Endothelial cell of umbilical vein (primary cell): ENCODE measurements at regions not wholly inside any gene's neighbourhood (a gene's known extent, or its start where the extent isn't known, plus 50 kb on each side); places are given as distances from the start of the nearest gene placed in this dataset.

ENCODE experiments used
- BruUV-seq: library from RNA; stranded (reverse); fragments of 400-500 nt; replicated peaks from 2 replicates; lab custom pipeline; 2021; lab: Mats Ljungman, UMichigan
- CTCF ChIA-PET: fragments of 300-600, 350-600 bp; sonication (Branson Sonifier 250); formaldehyde crosslinking; loops from one replicate; lab custom pipeline; 2021; ENCODE audit warnings: antibody characterized with exemption, inconsistent platforms; lab: Charles Lee
- POLR2A ChIA-PET: fragments of 300-600, 350-600 bp; sonication (Branson Sonifier 250); formaldehyde crosslinking; loops from one replicate; lab custom pipeline; 2021; ENCODE audit warnings: antibody characterized with exemption, inconsistent platforms; lab: Charles Lee
- DNase-seq: peaks from one replicate; pipeline ENCODE4 v3.0.0-alpha.2; 2011; ENCODE audit warnings: low read depth, low spot score
- FAIRE-seq: peaks from 2 replicates; lab custom pipeline; 2011; peaks lifted over from hg19 to GRCh38; lab: Jason Lieb, UNC
- H2AFZ ChIP-seq: 2 replicates; pipeline ENCODE4 v1.6.0; 2012; ENCODE audit warnings: low read depth, low read length, control low read depth, inconsistent platforms
- H3K27ac ChIP-seq: 2 replicates; pipeline ENCODE4 v1.5.1; 2011; ENCODE audit warnings: low read depth, mild to moderate bottlenecking, control low read depth, low read length, moderate library complexity; ENCODE audit not compliant: insufficient read depth
- H3K27me3 ChIP-seq, 2 experiments: 2 replicates each; pipeline versions ENCODE4 v1.6.0 to v1.6.1; 2011; ENCODE audit warnings: low read length in 2 of 2, mixed read lengths in 1 of 2; ENCODE audit not compliant: control insufficient read depth in 2 of 2, insufficient read depth in 2 of 2
- H3K36me3 ChIP-seq, 2 experiments: 2 replicates in 1 of 2; 3 replicates in 1 of 2; pipeline ENCODE4 v1.5.1; 2011; ENCODE audit warnings: low read length in 2 of 2, mild to moderate bottlenecking in 1 of 2, moderate library complexity in 1 of 2; ENCODE audit not compliant: control insufficient read depth in 2 of 2, insufficient read depth in 2 of 2; ENCODE audit errors: extremely low read depth in 1 of 2
- H3K4me1 ChIP-seq: 3 replicates; pipeline ENCODE4 v1.5.1; 2011; ENCODE audit warnings: mild to moderate bottlenecking, low read length; ENCODE audit not compliant: control insufficient read depth, insufficient read depth; ENCODE audit errors: extremely low read depth
- H3K4me2 ChIP-seq: 2 replicates; pipeline ENCODE4 v1.6.1; 2011; ENCODE audit warnings: low read length, control low read depth, mixed read lengths; ENCODE audit not compliant: insufficient read depth
- H3K4me3 ChIP-seq, 3 experiments: fragments of 200-600 bp in 1 of 3; sonication (generic), shearing (Covaris generic) in 1 of 3; replicated peaks in 1 of 3; 2 replicates each; pipeline ENCODE4 v1.5.1; 2011 to 2016; ENCODE audit warnings: control low read depth in 3 of 3, low read length in 3 of 3, mild to moderate bottlenecking in 2 of 3, inconsistent platforms in 1 of 3, low read depth in 1 of 3, moderate library complexity in 1 of 3; ENCODE audit not compliant: insufficient read depth in 1 of 3
- H3K79me2 ChIP-seq: 2 replicates; pipeline ENCODE4 v1.6.0; 2012; ENCODE audit warnings: low read length, inconsistent platforms; ENCODE audit not compliant: control insufficient read depth, insufficient read depth
- H3K9ac ChIP-seq: replicated peaks from 2 replicates; pipeline ENCODE3; 2011; ENCODE audit warnings: low read length, control low read depth; ENCODE audit not compliant: insufficient read depth; ENCODE audit errors: extremely low read depth
- H3K9me1 ChIP-seq: replicated peaks from 3 replicates; pipeline ENCODE4 v1.6.0; 2011; ENCODE audit warnings: mild to moderate bottlenecking, low read length; ENCODE audit not compliant: control insufficient read depth, insufficient read depth; ENCODE audit errors: extremely low read depth
- H3K9me3 ChIP-seq: replicated peaks from 2 replicates; pipeline ENCODE4 v1.5.1; 2012; ENCODE audit warnings: low read length, inconsistent platforms; ENCODE audit not compliant: control insufficient read depth, insufficient read depth
- H4K20me1 ChIP-seq: replicated peaks from 2 replicates; pipeline ENCODE3; 2011; ENCODE audit warnings: mild to moderate bottlenecking, low read length; ENCODE audit not compliant: control insufficient read depth, insufficient read depth; ENCODE audit errors: extremely low read depth
- EZH2 ChIP-seq: IDR thresholded peaks from 2 replicates; pipeline ENCODE4 v1.6.1; 2012; ENCODE audit warnings: borderline replicate concordance, low read depth, mild to moderate bottlenecking, moderate library complexity, low read length, inconsistent platforms; ENCODE audit not compliant: severe bottlenecking
- FOS ChIP-seq: IDR thresholded peaks from 2 replicates; pipeline ENCODE4 v1.6.1; 2011; ENCODE audit warnings: mild to moderate bottlenecking, low read length, moderate library complexity, borderline replicate concordance; ENCODE audit not compliant: insufficient read depth
- GATA2 ChIP-seq: IDR thresholded peaks from 2 replicates; pipeline ENCODE4 v1.7.0; 2011; ENCODE audit warnings: low read depth, mild to moderate bottlenecking, moderate library complexity, mixed read lengths, low read length; ENCODE audit not compliant: insufficient read length, insufficient read depth
- JUN ChIP-seq: IDR thresholded peaks from 2 replicates; pipeline ENCODE4 v1.6.1; 2011; ENCODE audit warnings: borderline replicate concordance, low read depth; ENCODE audit not compliant: insufficient read length, insufficient read depth
- MYC ChIP-seq: IDR thresholded peaks from one replicate; pipeline ENCODE4 v1.6.1; 2011; ENCODE audit warnings: mild to moderate bottlenecking, low read depth, low read length
- POLR2A ChIP-seq: IDR thresholded peaks from 2 replicates; pipeline ENCODE4 v1.6.1; 2012; ENCODE audit warnings: low read depth, mild to moderate bottlenecking, control low read depth, low read length
- POLR2AphosphoS5 ChIP-seq: IDR thresholded peaks from 2 replicates; pipeline ENCODE4 v1.6.1; 2012; ENCODE audit warnings: low read depth, mild to moderate bottlenecking, control low read depth, low read length, moderate library complexity; ENCODE audit not compliant: insufficient read depth
- dilution Hi-C: fragments of 300-500 bp; cut with MboI; formaldehyde crosslinking; loops from one replicate; pipeline ENCODE4 v1.15.0; 2019; ENCODE audit warnings: low sequenced_read_pairs; ENCODE audit not compliant: extremely low pct_ligation_motif_present
- intact Hi-C: fragments of 100-400 bp; cut with micrococcal nuclease; formaldehyde crosslinking; loops from one replicate; pipeline ENCODE4 v1.10.0; 2022
- TF ChIP-seq, protein P1 (sequence below), 2 donors: IDR thresholded peaks; 1 replicate in 1 of 2; 2 replicates in 1 of 2; pipeline ENCODE4 v1.5.1; 2011; ENCODE audit warnings: low read length in 2 of 2, mild to moderate bottlenecking in 2 of 2, moderate library complexity in 2 of 2, control low read depth in 1 of 2, inconsistent platforms in 1 of 2, low read depth in 1 of 2; ENCODE audit not compliant: insufficient read depth in 1 of 2; ENCODE audit errors: extremely low read depth in 1 of 2
- TF ChIP-seq, protein P2 (sequence below): IDR thresholded peaks from 2 replicates; pipeline ENCODE4 v1.6.1; 2011; ENCODE audit not compliant: insufficient read depth, insufficient read length

DNA sequence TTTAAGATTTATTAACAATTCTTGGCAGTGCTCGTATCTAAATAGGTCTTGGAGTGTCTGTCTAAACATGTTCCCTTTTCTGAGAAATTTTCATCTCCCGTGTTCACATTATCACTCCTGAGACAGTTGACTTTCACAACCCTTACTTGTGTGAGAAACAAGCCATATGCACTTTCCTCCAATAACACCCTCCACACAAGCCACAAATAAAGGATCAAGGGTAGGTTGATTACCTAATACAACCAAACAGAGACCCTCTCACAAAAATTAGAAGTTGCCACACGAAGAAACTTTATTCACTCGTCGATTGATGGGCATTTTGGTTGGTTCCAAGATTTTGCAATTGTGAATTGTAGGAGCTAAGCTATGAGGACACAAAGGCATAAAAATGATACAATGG, 763.9 kb downstream of the TRAM1L1 start:
- Histone ChIP-seq H4K20me1 (no peaks in the 10 kb centered on the region), H3K4me1 (no peaks in the 10 kb centered on the region), H3K36me3 (no peaks in the 10 kb centered on the region), H3K9me3 (no peaks in the 10 kb centered on the region), H2AFZ (no peak overlapping the region), H3K9ac (no peak overlapping the region), H3K27ac (no peak overlapping the region), H3K4me2 (no peak overlapping the region), H3K4me3 (no peak overlapping the region), H3K9me1 (no peaks in the 10 kb centered on the region), H3K79me2 (no peaks in the 10 kb centered on the region), H3K27me3 (no peaks in the 10 kb centered on the region)
- BruUV-seq: no TSS peak
- dilution Hi-C loops (no loop called here), intact Hi-C loops (no loop called here)
- CTCF ChIA-PET: no interaction called here
- FAIRE-seq (no peak), DNase-seq (no peak)
- TF ChIP-seq FOS: no peak
- no peak for TF ChIP-seq POLR2AphosphoS5
- TF ChIP-seq, protein P1, sequence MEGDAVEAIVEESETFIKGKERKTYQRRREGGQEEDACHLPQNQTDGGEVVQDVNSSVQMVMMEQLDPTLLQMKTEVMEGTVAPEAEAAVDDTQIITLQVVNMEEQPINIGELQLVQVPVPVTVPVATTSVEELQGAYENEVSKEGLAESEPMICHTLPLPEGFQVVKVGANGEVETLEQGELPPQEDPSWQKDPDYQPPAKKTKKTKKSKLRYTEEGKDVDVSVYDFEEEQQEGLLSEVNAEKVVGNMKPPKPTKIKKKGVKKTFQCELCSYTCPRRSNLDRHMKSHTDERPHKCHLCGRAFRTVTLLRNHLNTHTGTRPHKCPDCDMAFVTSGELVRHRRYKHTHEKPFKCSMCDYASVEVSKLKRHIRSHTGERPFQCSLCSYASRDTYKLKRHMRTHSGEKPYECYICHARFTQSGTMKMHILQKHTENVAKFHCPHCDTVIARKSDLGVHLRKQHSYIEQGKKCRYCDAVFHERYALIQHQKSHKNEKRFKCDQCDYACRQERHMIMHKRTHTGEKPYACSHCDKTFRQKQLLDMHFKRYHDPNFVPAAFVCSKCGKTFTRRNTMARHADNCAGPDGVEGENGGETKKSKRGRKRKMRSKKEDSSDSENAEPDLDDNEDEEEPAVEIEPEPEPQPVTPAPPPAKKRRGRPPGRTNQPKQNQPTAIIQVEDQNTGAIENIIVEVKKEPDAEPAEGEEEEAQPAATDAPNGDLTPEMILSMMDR (IDR thresholded peaks at IDR 0.05; ENCODE audit: extremely low read depth in 1 of 2, insufficient read depth in 1 of 2, low read depth in 1 of 2, low read length in 2 of 2): no peak
- no peak for TF ChIP-seq POLR2A
- no peak for TF ChIP-seq JUN
- TF ChIP-seq, protein P2, sequence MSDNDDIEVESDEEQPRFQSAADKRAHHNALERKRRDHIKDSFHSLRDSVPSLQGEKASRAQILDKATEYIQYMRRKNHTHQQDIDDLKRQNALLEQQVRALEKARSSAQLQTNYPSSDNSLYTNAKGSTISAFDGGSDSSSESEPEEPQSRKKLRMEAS: no peak
- no peak for TF ChIP-seq EZH2
- no peak for TF ChIP-seq GATA2
- TF ChIP-seq MYC: no peak
- POLR2A ChIA-PET: no interaction called here
